ENCODE measurements at regions not wholly inside any gene's neighbourhood (a gene's known extent, or its start where the extent isn't known, plus 50 kb on each side); places are given as distances from the start of the nearest gene placed in this dataset.
"Not testable (repeated sequence)": the region's sequence is repeated elsewhere in the genome, so short reads cannot be mapped to it uniquely, and the experiment has no call there.

DNA sequence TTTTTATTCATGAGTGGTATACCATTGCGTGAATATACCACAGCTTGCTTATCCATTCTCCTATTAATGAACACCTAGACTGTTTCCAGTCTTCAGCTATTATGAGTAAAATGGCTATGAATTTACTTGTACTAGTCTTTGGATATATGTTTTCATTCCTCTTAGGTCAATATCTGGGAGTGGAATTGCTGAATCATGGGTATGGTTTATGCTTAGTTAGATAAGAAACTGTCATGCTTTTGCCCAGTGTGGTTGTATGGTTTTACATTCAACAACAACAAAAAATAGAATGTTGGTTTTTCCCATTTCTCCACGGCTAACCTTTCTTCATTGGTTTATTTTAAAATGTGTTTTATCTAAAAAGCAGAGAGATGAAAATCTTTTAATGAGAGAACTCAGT, 308.3 kb downstream of the PHF14 start (continued):
- TF ChIP-seq NR1H2 (CRISPR knock-in tag; IDR thresholded peaks at IDR 0.05) (no peak), RCOR1 (IDR thresholded peaks at IDR 0.05; ENCODE audit: borderline replicate concordance in 1 of 2, low read depth in 2 of 2, low read length in 2 of 2) (0 out of 4 replicates have a peak, but pooled peaks of 1 of the 2 experiments have one; percentile 39), MEIS2 (IDR thresholded peaks at IDR 0.05; ENCODE audit: partially characterized antibody) (peak; percentile 82)
- TF ChIP-seq, protein P1, sequence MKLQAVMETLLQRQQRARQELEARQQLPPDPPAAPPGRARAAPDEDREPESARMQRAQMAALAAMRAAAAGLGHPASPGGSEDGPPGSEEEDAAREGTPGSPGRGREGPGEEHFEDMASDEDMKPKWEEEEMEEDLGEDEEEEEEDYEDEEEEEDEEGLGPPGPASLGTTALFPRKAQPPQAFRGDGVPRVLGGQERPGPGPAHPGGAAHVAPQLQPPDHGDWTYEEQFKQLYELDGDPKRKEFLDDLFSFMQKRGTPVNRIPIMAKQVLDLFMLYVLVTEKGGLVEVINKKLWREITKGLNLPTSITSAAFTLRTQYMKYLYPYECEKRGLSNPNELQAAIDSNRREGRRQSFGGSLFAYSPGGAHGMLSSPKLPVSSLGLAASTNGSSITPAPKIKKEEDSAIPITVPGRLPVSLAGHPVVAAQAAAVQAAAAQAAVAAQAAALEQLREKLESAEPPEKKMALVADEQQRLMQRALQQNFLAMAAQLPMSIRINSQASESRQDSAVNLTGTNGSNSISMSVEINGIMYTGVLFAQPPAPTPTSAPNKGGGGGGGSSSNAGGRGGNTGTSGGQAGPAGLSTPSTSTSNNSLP (IDR thresholded peaks at IDR 0.05; ENCODE audit: borderline replicate concordance, low read depth, low read length) = peak; percentile 61
- TF ChIP-seq, protein P2, sequence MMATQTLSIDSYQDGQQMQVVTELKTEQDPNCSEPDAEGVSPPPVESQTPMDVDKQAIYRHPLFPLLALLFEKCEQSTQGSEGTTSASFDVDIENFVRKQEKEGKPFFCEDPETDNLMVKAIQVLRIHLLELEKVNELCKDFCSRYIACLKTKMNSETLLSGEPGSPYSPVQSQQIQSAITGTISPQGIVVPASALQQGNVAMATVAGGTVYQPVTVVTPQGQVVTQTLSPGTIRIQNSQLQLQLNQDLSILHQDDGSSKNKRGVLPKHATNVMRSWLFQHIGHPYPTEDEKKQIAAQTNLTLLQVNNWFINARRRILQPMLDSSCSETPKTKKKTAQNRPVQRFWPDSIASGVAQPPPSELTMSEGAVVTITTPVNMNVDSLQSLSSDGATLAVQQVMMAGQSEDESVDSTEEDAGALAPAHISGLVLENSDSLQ (IDR thresholded peaks at IDR 0.05) = peak; percentile 72

DNA sequence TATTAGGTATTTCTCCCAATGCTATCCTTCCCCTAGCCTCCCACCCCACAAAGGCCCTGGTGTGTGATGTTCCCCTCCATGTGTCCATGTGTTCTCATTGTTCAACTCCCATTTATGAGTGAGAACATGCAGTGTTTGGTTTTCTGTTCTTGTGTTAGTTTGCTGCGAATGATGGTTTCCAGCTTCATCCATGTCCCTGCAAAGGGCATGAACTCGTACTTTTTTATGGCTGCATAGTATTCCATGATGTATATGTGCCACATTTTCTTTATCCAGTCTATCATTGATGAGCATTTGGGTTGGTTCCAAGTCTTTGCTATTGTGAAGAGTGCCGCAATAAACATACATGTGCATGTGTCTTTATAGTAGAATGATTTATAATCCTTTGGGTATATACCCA, 309.9 kb downstream of the PHF14 start:
- H3K4me3 ChIP-seq; H3K4me2 ChIP-seq (ENCODE audit: insufficient read depth, low read length); FAIRE-seq; ATAC-seq; CTCF ChIA-PET (ENCODE audit: low intra/inter-chr PET ratio); H3K27me3 ChIP-seq (ENCODE audit: control insufficient read depth in 2 of 2, insufficient read depth in 2 of 2, low read length in 2 of 2); BruUV-seq (replicated peaks); H3K9me1 ChIP-seq (ENCODE audit: control insufficient read depth, insufficient read depth, low read length); H3K79me2 ChIP-seq (ENCODE audit: control insufficient read depth, insufficient read depth, low read length); H3K9ac ChIP-seq (ENCODE audit: insufficient read depth in 1 of 2, low read depth in 2 of 2, low read length in 2 of 2); H4K20me1 ChIP-seq (replicated peaks; ENCODE audit: control insufficient read depth, insufficient read depth, low read length); H2AFZ ChIP-seq (ENCODE audit: low read depth, low read length); H3K27ac ChIP-seq (ENCODE audit: extremely low read depth, low read depth, low read length); in situ Hi-C loops (cut with MboI); intact Hi-C loops (cut with micrococcal nuclease); POLR2A ChIA-PET; DNase-seq (ENCODE audit: extremely low read depth in 1 of 4, low spot score in 3 of 4); H3K4me1 ChIP-seq (replicated peaks in 1 of 2; ENCODE audit: control insufficient read depth in 2 of 2, insufficient read depth in 2 of 2, low read length in 2 of 2); H3K9me3 ChIP-seq (replicated peaks; ENCODE audit: control insufficient read depth, insufficient read depth, low read depth, low read length); H3K36me3 ChIP-seq (ENCODE audit: control insufficient read depth, insufficient read depth, low read length): not testable (repeated sequence)
- peak; percentile 65 for TF ChIP-seq BCOR (IDR thresholded peaks at IDR 0.05)
- TF ChIP-seq ZNF146 (CRISPR knock-in tag; IDR thresholded peaks at IDR 0.05; ENCODE audit: unreplicated experiment) = peak; percentile 58
- WGBS (ENCODE audit: insufficient coverage, low coverage, missing lambda C conversion rate) = 82% methylated on average over 3 of the region's 3 CpGs
